DLD1 (cell line): ENCODE measurements at regions not wholly inside any gene's neighbourhood (a gene's known extent, or its start where the extent isn't known, plus 50 kb on each side); places are given as distances from the start of the nearest gene placed in this dataset.

ENCODE experiments used
- in situ Hi-C: cut with HindIII; loops from 2 replicates; pipeline ENCODE4 v1.10.0; 2017; ENCODE audit warnings: low sequenced_read_pairs

- in situ Hi-C loops, result no loop called here
Observed at GRCh38 chr3:117161816-117162215, 452.2 kb downstream of the TUSC7 start.

- in situ Hi-C loops, result no loop called here
Observed at GRCh38 chr3:117165176-117165575, 455.6 kb downstream of the TUSC7 start.

DNA sequence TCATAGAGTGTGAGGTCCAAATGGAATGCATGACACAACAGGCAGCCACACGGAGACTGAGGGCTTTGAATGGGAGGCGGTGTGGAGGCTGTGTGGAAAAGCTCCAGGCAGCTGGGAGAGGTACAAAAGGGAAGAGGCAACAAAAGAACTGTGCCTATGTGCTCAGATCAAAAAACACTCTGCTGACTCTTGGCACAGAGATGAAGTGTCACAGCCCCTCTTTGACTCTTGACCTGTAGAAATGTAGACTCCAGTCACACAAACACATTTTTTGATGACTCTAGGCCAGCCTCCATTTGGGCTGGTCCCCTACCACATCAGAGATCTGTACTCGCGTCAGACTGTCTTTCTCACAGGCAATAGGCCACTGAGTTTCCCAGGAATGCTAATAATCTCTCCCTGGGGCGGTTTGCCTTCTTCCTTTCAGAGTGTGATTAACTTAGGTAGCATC is 456.0 kb downstream of the TUSC7 start:
- in situ Hi-C loops, result no loop called here

DNA sequence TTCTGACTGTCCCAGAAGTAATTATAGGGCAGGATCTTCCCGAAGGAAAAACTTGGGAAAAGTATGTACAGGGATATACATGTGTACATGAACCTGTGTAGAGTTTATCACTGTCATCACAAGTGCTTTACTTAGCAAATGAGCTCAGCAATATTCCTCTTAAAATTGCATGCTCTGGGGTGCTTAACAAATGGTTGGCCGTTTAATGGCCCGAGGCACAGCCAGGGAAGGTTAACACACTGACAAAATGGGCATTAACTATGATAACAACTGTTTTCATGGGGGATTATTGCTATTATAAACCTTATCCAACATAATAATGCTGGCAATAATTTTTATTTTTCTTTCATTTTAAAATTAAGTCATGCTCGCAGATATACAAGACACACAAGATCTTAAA is 459.3 kb downstream of the TUSC7 start:
- in situ Hi-C loops, result no loop called here

- in situ Hi-C loops, result no loop called here
Observed at GRCh38 chr3:117170094-117170493, 460.5 kb downstream of the TUSC7 start.

DNA sequence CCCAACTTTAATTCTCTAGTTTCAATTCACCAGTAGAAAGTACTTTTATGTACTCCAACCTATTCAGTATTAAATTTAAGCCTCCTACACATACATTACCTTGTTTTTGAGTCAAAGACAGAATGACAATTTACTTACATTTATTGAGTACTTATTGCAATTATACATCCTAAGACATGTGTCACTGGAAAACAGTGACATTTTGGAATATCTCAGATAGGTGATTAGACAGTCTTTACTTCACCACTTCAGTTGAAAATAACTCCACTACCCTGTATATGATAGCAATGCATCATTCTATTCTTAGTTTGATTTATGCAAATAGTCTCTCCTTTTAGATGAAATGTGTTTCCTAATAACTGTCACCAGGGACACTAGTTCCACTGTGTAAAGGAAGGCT is 461.5 kb downstream of the TUSC7 start:
- in situ Hi-C loops, result no loop called here

DNA sequence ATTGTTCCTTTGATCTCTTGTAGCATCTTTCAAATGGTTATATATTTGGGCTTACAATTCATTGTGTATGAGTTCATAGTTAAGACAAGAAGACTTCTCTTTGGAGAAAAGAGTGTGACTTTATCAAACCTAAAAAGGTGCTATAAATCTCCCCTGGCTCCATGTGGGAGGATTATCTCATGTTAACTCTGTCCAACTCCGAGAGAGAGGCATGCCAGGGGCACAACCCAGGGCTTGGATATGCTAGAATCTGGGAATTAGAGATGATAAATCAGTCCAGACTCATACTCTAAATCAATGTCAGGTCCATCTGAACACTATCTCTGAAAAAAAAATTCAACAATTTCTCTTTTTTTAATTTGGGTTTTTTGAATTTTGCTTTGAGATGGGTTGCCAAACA is 462.8 kb downstream of the TUSC7 start:
- in situ Hi-C loops, result no loop called here

- in situ Hi-C loops, result no loop called here
Observed at GRCh38 chr3:117181222-117181621, 471.6 kb downstream of the TUSC7 start.

- in situ Hi-C loops, result no loop called here
Observed at GRCh38 chr3:117184574-117184973, 475.0 kb downstream of the TUSC7 start.

DNA sequence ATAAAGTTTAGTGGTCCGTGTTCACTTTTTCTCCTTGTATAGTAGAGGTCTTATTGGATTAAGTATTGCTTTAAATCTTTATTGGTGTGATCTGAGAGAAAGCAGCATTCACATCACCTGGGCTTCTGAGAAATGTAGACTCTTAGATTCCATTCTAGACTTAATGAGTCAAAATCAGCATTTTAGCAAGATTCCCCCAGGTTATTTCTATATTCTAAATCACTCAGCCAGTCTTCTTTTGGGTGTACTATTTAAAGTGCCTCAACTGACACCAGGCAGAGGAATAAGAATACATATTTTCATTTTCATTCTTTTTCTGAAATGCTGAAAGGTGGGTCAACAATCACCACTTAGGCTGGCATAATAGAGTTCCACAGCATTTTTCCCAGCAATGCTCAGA is 481.7 kb downstream of the TUSC7 start:
- in situ Hi-C loops, result no loop called here

DNA sequence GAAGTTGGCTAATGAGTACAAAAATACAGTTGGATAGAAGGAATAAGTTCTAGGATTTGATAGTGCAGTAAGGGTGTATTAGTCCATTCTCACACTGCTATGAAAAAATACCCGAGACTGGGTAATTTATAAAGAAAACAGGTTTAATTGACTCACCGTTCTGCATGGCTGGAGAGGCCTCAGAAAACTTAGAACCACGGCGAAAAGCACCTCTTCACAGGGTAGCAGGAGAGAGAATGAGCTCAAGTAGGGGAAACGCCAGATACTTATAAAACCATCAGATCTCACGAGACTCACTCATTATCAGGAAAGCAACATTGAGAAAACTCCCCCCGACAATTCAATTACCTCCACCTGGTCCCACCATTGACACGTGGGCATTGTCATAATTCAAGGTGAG is 483.3 kb downstream of the TUSC7 start:
- in situ Hi-C loops, result no loop called here

DNA sequence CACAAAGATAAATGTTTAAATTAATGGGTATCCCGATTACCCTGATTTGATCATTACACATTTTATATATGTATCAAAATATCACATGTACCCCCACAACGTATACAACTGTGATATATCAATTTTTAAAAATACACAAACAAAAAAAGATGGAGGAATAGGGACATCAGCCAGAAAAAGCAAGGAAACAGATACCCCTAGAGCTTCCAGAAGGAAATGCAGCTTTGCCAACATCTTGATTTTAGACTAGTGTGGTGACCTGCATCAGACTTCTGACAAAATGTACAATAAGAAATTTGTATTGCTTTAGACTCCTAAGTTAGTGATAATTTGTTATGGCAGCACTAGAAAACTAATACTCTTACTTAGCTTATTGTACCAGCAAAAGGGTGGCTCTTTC is 483.8 kb downstream of the TUSC7 start:
- in situ Hi-C loops, result no loop called here

- in situ Hi-C loops, result no loop called here
Observed at GRCh38 chr3:117195034-117195433, 485.5 kb downstream of the TUSC7 start.

- in situ Hi-C loops, result no loop called here
Observed at GRCh38 chr3:117200962-117201361, 491.4 kb downstream of the TUSC7 start.

- in situ Hi-C loops, result no loop called here
Observed at GRCh38 chr3:117201901-117202774, 492.6 kb downstream of the TUSC7 start.

- in situ Hi-C loops, result no loop called here
Observed at GRCh38 chr3:117217355-117217754, 507.8 kb downstream of the TUSC7 start.

- in situ Hi-C loops, result no loop called here
Observed at GRCh38 chr3:117217760-117218316, 508.3 kb downstream of the TUSC7 start.

DNA sequence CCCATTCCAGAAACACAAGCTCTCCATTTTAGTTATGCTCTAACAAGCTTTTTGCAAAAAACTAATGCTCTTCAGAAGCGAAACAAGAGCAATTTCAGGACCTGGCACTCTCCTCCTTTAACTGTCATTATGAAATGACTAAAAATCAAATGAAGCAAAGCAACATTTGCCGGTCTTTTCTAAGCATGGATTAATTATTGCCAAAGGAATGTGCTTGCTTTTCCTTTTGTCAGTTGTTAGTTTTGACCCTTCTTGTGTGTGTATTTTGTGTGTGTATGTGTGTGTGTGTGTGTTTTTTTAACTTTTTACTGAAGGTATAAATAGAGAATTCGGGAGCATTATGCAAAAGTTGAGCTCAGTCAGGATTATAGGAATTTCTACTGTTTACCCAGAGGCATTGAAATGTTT is 509.1 kb downstream of the TUSC7 start:
- in situ Hi-C loops, result no loop called here

GRCh38 chr3:117219296-117219695 is 509.7 kb downstream of the TUSC7 start:
- in situ Hi-C loops, result no loop called here

- in situ Hi-C loops, result no loop called here
Observed at GRCh38 chr3:117226932-117227331, 517.4 kb downstream of the TUSC7 start.

DNA sequence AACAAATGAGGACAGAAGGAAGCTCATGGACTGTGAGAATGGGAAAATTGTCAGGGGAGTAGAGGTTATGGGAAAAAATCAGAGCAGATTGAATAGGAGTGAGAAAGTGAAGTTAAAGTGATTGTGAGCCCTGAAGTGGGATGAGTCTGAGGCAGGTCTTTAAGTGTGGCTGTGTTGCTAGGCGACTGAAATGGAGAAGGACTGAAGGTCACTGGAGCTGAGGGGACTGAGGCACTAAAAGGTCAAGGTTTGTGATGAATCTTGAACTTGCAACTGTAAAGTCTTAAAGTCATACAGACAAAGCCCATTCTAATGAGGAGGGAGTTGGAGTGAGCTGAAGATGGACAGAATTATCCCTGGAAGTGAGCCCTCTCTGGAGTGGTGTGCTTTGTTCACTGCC is 518.9 kb downstream of the TUSC7 start:
- in situ Hi-C loops, result no loop called here

GRCh38 chr3:117230924-117231323 is 521.3 kb downstream of the TUSC7 start:
- in situ Hi-C loops, result no loop called here
